H1 (cell line): ENCODE measurements at regions not wholly inside any gene's neighbourhood (a gene's known extent, or its start where the extent isn't known, plus 50 kb on each side); places are given as distances from the start of the nearest gene placed in this dataset.

Experiments
- CTCF ChIA-PET: fragments of 300-600 bp; sonication (Branson Sonifier 250); formaldehyde crosslinking; loops from one replicate; lab custom pipeline; 2021; ENCODE audit not compliant: partially characterized antibody; lab: Charles Lee
- POLR2A ChIA-PET: fragments of 300-600 bp; sonication (Branson Sonifier 250); formaldehyde crosslinking; loops from one replicate; lab custom pipeline; 2021; ENCODE audit warnings: inconsistent platforms; ENCODE audit not compliant: partially characterized antibody; lab: Charles Lee
- DNase-seq, 2 experiments: peaks; one replicate each; pipeline versions ENCODE4 v3.0.0 to v3.0.0-alpha.2; 2010 to 2022; ENCODE audit warnings: low spot score in 2 of 2, low read depth in 1 of 2, mixed read lengths in 1 of 2
- FAIRE-seq: peaks from 2 replicates; lab custom pipeline; 2011; peaks lifted over from hg19 to GRCh38; lab: Jason Lieb, UNC
- H2AFZ ChIP-seq: 2 replicates; pipeline ENCODE4 v1.8.1; 2012; ENCODE audit warnings: low read length, inconsistent platforms
- H2AK5ac ChIP-seq: 2 replicates; pipeline ENCODE4 v1.6.1; 2013; ENCODE audit warnings: low read depth, low read length
- H2BK120ac ChIP-seq: replicated peaks from 2 replicates; pipeline ENCODE3; 2013; ENCODE audit warnings: low read depth, low read length, inconsistent platforms
- H2BK12ac ChIP-seq: 2 replicates; pipeline ENCODE4 v1.6.1; 2013; ENCODE audit warnings: low read depth, low read length
- H2BK15ac ChIP-seq: 2 replicates; pipeline ENCODE4 v1.6.1; 2013; ENCODE audit warnings: low read length
- H2BK20ac ChIP-seq: 2 replicates; pipeline ENCODE4 v1.6.1; 2013; ENCODE audit warnings: low read length
- H2BK5ac ChIP-seq: 2 replicates; pipeline ENCODE4 v1.6.1; 2013; ENCODE audit warnings: low read depth, low read length
- H3K14ac ChIP-seq: 2 replicates; pipeline ENCODE4 v1.6.1; 2013; ENCODE audit warnings: inconsistent platforms; ENCODE audit not compliant: insufficient read length
- H3K18ac ChIP-seq: 2 replicates; pipeline ENCODE4 v1.6.1; 2013; ENCODE audit warnings: low read length; ENCODE audit errors: extremely low read depth
- H3K23ac ChIP-seq: 2 replicates; pipeline ENCODE4 v1.6.1; 2013; ENCODE audit warnings: inconsistent platforms; ENCODE audit not compliant: insufficient read length
- H3K23me2 ChIP-seq: 2 replicates; pipeline ENCODE4 v1.6.1; 2013; ENCODE audit warnings: low read depth, low read length
- H3K27ac ChIP-seq: 2 replicates; pipeline ENCODE4 v1.6.1; 2011; ENCODE audit warnings: low read depth, low read length, inconsistent platforms
- H3K27me3 ChIP-seq, 4 experiments: replicated peaks in 1 of 4; 1 replicate in 1 of 4; 2 replicates in 3 of 4; pipeline versions ENCODE4 v1.6.1 to v1.8.1; 2011 to 2013; ENCODE audit warnings: low read length in 3 of 4, mild to moderate bottlenecking in 3 of 4, inconsistent platforms in 2 of 4, mixed read lengths in 2 of 4, moderate library complexity in 1 of 4; ENCODE audit not compliant: control insufficient read depth in 3 of 4, insufficient read depth in 3 of 4; ENCODE audit errors: extremely low read depth in 1 of 4
- H3K36me3 ChIP-seq, 4 experiments: 2 replicates each; pipeline versions ENCODE4 v1.6.1 to v1.8.1; 2011 to 2013; ENCODE audit warnings: mild to moderate bottlenecking in 4 of 4, low read length in 3 of 4, moderate library complexity in 2 of 4, control low read depth in 1 of 4, inconsistent platforms in 1 of 4; ENCODE audit not compliant: insufficient read depth in 4 of 4, control insufficient read depth in 2 of 4
- H3K4ac ChIP-seq: replicated peaks from 2 replicates; pipeline ENCODE3; 2013; ENCODE audit warnings: low read length, low read depth, mixed read lengths, inconsistent platforms; ENCODE audit not compliant: insufficient read length
- H3K4me1 ChIP-seq, 4 experiments: replicated peaks in 1 of 4; 1 replicate in 1 of 4; 2 replicates in 3 of 4; pipeline versions ENCODE4 v1.6.1 to v1.8.1; 2011 to 2013; ENCODE audit warnings: low read length in 3 of 4, inconsistent platforms in 2 of 4, mixed read lengths in 1 of 4; ENCODE audit not compliant: insufficient read depth in 4 of 4, control insufficient read depth in 3 of 4
- H3K4me2 ChIP-seq, 2 experiments: 2 replicates each; pipeline versions ENCODE4 v1.6.1 to v1.8.1; 2011 to 2013; ENCODE audit warnings: low read depth in 2 of 2, low read length in 2 of 2, control low read depth in 1 of 2, inconsistent platforms in 1 of 2, mild to moderate bottlenecking in 1 of 2; ENCODE audit not compliant: insufficient read depth in 1 of 2
- H3K4me3 ChIP-seq, 4 experiments: fragments of 200-600, 300-600 bp in 1 of 4; sonication (generic), shearing (Covaris generic), sonication (Bioruptor Twin) in 1 of 4; 2 replicates each; pipeline versions ENCODE4 v1.5.1 to v1.8.1; 2011 to 2016; ENCODE audit warnings: low read length in 4 of 4, low read depth in 3 of 4, control low read depth in 2 of 4, inconsistent platforms in 2 of 4, mild to moderate bottlenecking in 2 of 4, mixed read lengths in 1 of 4, moderate library complexity in 1 of 4; ENCODE audit not compliant: insufficient read depth in 2 of 4; ENCODE audit errors: extremely low read depth in 1 of 4
- H3K56ac ChIP-seq: replicated peaks from 2 replicates; pipeline ENCODE3; 2013; ENCODE audit warnings: low read depth, mild to moderate bottlenecking, mixed read lengths, low read length, inconsistent platforms; ENCODE audit not compliant: insufficient read length
- H3K79me1 ChIP-seq: 2 replicates; pipeline ENCODE4 v1.6.1; 2013; ENCODE audit warnings: low read depth, low read length, control low read depth
- H3K79me2 ChIP-seq, 2 experiments: 2 replicates each; pipeline versions ENCODE4 v1.6.1 to v1.8.1; 2012 to 2013; ENCODE audit warnings: low read length in 2 of 2, mild to moderate bottlenecking in 2 of 2, inconsistent platforms in 1 of 2; ENCODE audit not compliant: insufficient read depth in 2 of 2, control insufficient read depth in 1 of 2
- H3K9ac ChIP-seq, 4 experiments: replicated peaks in 1 of 4; 1 replicate in 1 of 4; 2 replicates in 3 of 4; pipeline versions ENCODE4 v1.6.1 to v1.8.1; 2011 to 2013; ENCODE audit warnings: low read depth in 3 of 4, low read length in 3 of 4, control low read depth in 2 of 4, mild to moderate bottlenecking in 2 of 4, moderate library complexity in 2 of 4, inconsistent platforms in 1 of 4; ENCODE audit errors: extremely low read depth in 1 of 4
- H3K9me3 ChIP-seq, 2 experiments: 2 replicates each; pipeline versions ENCODE4 v1.6.1 to v1.8.1; 2012 to 2013; ENCODE audit warnings: mild to moderate bottlenecking in 2 of 2, moderate library complexity in 2 of 2, control low read depth in 1 of 2, inconsistent platforms in 1 of 2, low read depth in 1 of 2, low read length in 1 of 2, mixed read lengths in 1 of 2; ENCODE audit not compliant: insufficient read depth in 2 of 2
- H4K20me1 ChIP-seq, 2 experiments: replicated peaks in 1 of 2; 2 replicates each; pipeline versions ENCODE3 to v1.8.1; 2011 to 2013; ENCODE audit warnings: inconsistent platforms in 2 of 2, low read length in 2 of 2, mild to moderate bottlenecking in 1 of 2; ENCODE audit not compliant: insufficient read depth in 2 of 2, control insufficient read depth in 1 of 2
- H4K5ac ChIP-seq: 2 replicates; pipeline ENCODE4 v1.6.1; 2013; ENCODE audit warnings: low read length, low read depth, mixed read lengths, inconsistent platforms; ENCODE audit not compliant: insufficient read length
- H4K8ac ChIP-seq: 2 replicates; pipeline ENCODE4 v1.8.0; 2013; ENCODE audit warnings: mild to moderate bottlenecking, moderate library complexity, low read length, inconsistent platforms; ENCODE audit not compliant: insufficient read depth; ENCODE audit errors: extremely low read depth
- H4K91ac ChIP-seq: replicated peaks from 2 replicates; pipeline ENCODE3; 2013; ENCODE audit warnings: low read length, mixed read lengths, inconsistent platforms; ENCODE audit not compliant: insufficient read length
- BCL11A ChIP-seq, 2 experiments: IDR thresholded peaks; one replicate each; pipeline ENCODE4 v1.6.1; 2011; ENCODE audit warnings: low read depth in 2 of 2, low read length in 2 of 2, mild to moderate bottlenecking in 2 of 2
- CEBPB ChIP-seq: IDR thresholded peaks from 2 replicates; pipeline ENCODE4 v1.6.1; 2012; ENCODE audit warnings: low read depth, low read length
- HDAC2 ChIP-seq, 2 experiments: fragments of 300-600 bp in 1 of 2; sonication (generic) in 1 of 2; IDR thresholded peaks; 2 replicates each; pipeline ENCODE4 v1.6.1; 2011 to 2012; ENCODE audit warnings: low read depth in 2 of 2, low read length in 2 of 2, mild to moderate bottlenecking in 2 of 2, moderate library complexity in 2 of 2, borderline replicate concordance in 1 of 2, inconsistent platforms in 1 of 2
- JUN ChIP-seq: IDR thresholded peaks from 2 replicates; pipeline ENCODE4 v1.6.1; 2011; ENCODE audit warnings: low read depth, mild to moderate bottlenecking, improper control_type of control experiment, low read length
- JUND ChIP-seq: IDR thresholded peaks from 2 replicates; pipeline ENCODE4 v1.6.1; 2011; ENCODE audit warnings: mild to moderate bottlenecking, improper control_type of control experiment, low read length
- KDM1A ChIP-seq: fragments of 200-600, 300-600 bp; sonication (generic); IDR thresholded peaks from 2 replicates; pipeline ENCODE4 v1.7.1; 2016; ENCODE audit warnings: mild to moderate bottlenecking, low read length, borderline replicate concordance
- SP1 ChIP-seq: IDR thresholded peaks from 2 replicates; pipeline ENCODE4 v1.6.1; 2011; ENCODE audit warnings: low read depth, low read length
- SP2 ChIP-seq: IDR thresholded peaks from 2 replicates; pipeline ENCODE4 v1.6.1; 2012; ENCODE audit warnings: mild to moderate bottlenecking, low read length, inconsistent platforms
- SRF ChIP-seq: IDR thresholded peaks from 2 replicates; pipeline ENCODE4 v1.6.1; 2011; ENCODE audit warnings: mild to moderate bottlenecking, low read depth, low read length, moderate library complexity
- WGBS, 2 experiments: shearing (Covaris generic) in 1 of 2; methylation state at CpG; one replicate each; pipeline versions ENCODE4 v1.1.6 to v1.1.7; 2013 to 2015; ENCODE audit warnings: low lambda C conversion rate in 2 of 2, mixed read lengths in 2 of 2, inconsistent platforms in 1 of 2, low coverage in 1 of 2, missing lambda C conversion rate in 1 of 2; ENCODE audit not compliant: insufficient replicate concordance in 2 of 2, insufficient coverage in 1 of 2, insufficient read length in 1 of 2; ENCODE audit errors: extremely low coverage in 1 of 2, missing lambda C conversion rate in 1 of 2; 5-methylcytosine and 5-hydroxymethylcytosine counted together
- TF ChIP-seq, protein P1 (sequence below): IDR thresholded peaks from 2 replicates; pipeline ENCODE4 v1.6.1; 2012; ENCODE audit warnings: low read length, inconsistent platforms
- TF ChIP-seq, protein P2 (sequence below): IDR thresholded peaks from 2 replicates; pipeline ENCODE4 v1.6.1; 2011; ENCODE audit warnings: low read length, improper control_type of control experiment

DNA sequence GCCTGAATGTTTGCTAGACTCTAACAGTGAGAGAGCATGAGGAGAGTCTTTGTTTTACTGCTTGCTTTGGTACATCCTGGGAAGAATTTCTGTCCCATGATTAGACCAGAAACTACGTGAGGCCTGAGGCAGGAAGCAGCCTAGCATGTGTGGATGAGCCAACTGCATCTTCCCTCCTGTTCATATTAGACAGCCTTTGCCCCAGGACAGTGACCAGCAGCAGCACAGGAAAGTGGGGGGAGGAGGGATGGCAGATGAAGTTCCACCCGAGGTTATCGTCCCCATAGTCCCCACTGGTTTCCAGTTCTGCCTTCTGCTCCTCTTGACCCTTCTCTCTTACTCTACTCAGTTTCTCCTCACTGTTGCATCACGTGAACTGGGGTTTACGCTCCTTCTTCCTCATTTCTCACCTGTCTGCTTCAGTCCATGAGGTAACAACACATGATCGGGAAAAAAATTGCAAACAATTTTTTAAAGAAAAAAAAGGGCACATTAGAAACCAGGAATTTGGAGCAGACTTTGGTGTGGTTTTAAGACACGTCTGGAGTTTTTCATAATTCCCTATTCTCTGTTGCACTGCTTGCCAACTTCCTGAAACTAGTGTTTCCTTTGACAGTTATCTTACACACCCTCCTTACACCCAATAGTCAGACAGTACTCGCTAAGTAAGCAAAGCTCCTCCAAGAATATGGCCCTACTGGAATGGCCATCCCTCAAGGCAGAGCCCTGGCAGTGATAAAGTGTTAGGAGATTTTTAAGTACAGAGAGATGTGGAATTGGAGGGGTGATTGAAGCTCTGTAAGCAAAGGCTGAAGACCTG, 84.1 kb downstream of the SNX18 start:
- no peak overlapping the region for H2BK5ac ChIP-seq
- no peak overlapping the region for H3K4ac ChIP-seq
- no peaks in the 10 kb centered on the region for H3K9me3 ChIP-seq
- no peak overlapping the region for H3K14ac ChIP-seq
- H3K79me2 ChIP-seq, result no peaks in the 10 kb centered on the region
- no peak overlapping the region for H2BK12ac ChIP-seq
- H4K8ac ChIP-seq, result no peak overlapping the region
- H3K79me1 ChIP-seq, result no peaks in the 10 kb centered on the region
- no peak overlapping the region for H2BK120ac ChIP-seq
- no peak overlapping the region for H3K27ac ChIP-seq
- H3K9ac ChIP-seq, result no peak overlapping the region
- H3K23me2 ChIP-seq, result no peaks in the 10 kb centered on the region
- H4K91ac ChIP-seq, result no peak overlapping the region
- DNase-seq (no peak), FAIRE-seq (no peak)
- no peak overlapping the region for H3K23ac ChIP-seq
- H3K4me1 ChIP-seq, result no peaks in the 10 kb centered on the region
- H4K20me1 ChIP-seq, result no peaks in the 10 kb centered on the region
- H3K4me3 ChIP-seq, result no peak overlapping the region
- no peak overlapping the region for H3K56ac ChIP-seq
- no peaks in the 10 kb centered on the region for H3K27me3 ChIP-seq
- no peak overlapping the region for H3K4me2 ChIP-seq
- H3K18ac ChIP-seq, result no peak overlapping the region
- CTCF ChIA-PET, result no interaction called here
- no peak overlapping the region for H2BK20ac ChIP-seq
- no peak overlapping the region for H2AFZ ChIP-seq
- no peak overlapping the region for H2BK15ac ChIP-seq
- WGBS, 2 experiments, result 88% methylated on average over 8 of the region's 8 CpGs; no CpG with 5 or more reads in 1 of the 2 experiments
- H4K5ac ChIP-seq, result no peak overlapping the region
- POLR2A ChIA-PET, result no interaction called here
- no peaks in the 10 kb centered on the region for H3K36me3 ChIP-seq
- no peak overlapping the region for H2AK5ac ChIP-seq
- no peak for TF ChIP-seq JUND
- TF ChIP-seq SP2, result no peak
- TF ChIP-seq, protein P1, sequence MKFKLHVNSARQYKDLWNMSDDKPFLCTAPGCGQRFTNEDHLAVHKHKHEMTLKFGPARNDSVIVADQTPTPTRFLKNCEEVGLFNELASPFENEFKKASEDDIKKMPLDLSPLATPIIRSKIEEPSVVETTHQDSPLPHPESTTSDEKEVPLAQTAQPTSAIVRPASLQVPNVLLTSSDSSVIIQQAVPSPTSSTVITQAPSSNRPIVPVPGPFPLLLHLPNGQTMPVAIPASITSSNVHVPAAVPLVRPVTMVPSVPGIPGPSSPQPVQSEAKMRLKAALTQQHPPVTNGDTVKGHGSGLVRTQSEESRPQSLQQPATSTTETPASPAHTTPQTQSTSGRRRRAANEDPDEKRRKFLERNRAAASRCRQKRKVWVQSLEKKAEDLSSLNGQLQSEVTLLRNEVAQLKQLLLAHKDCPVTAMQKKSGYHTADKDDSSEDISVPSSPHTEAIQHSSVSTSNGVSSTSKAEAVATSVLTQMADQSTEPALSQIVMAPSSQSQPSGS, result no peak
- TF ChIP-seq, protein P2, sequence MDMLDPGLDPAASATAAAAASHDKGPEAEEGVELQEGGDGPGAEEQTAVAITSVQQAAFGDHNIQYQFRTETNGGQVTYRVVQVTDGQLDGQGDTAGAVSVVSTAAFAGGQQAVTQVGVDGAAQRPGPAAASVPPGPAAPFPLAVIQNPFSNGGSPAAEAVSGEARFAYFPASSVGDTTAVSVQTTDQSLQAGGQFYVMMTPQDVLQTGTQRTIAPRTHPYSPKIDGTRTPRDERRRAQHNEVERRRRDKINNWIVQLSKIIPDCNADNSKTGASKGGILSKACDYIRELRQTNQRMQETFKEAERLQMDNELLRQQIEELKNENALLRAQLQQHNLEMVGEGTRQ, result no peak
- TF ChIP-seq HDAC2 (IDR thresholded peaks at IDR 0.05; ENCODE audit: borderline replicate concordance in 1 of 2, low read depth in 2 of 2, low read length in 2 of 2), result no peak
- no peak for TF ChIP-seq BCL11A (IDR thresholded peaks at IDR 0.05; ENCODE audit: low read depth in 2 of 2, low read length in 2 of 2)
- TF ChIP-seq CEBPB, result no peak
- no peak for TF ChIP-seq SRF
- TF ChIP-seq KDM1A, result no peak
- TF ChIP-seq JUN, result no peak
- TF ChIP-seq SP1, result no peak
